Activated T-cell treated with anti-CD3 and anti-CD28 coated beads for 4 hours (primary cell): ENCODE measurements at regions not wholly inside any gene's neighbourhood (a gene's known extent, or its start where the extent isn't known, plus 50 kb on each side); places are given as distances from the start of the nearest gene placed in this dataset.
"Not testable (repeated sequence)": the region's sequence is repeated elsewhere in the genome, so short reads cannot be mapped to it uniquely, and the experiment has no call there.

Experiments
- DNase-seq: peaks from one replicate; pipeline ENCODE4 v3.0.0-alpha.2; 2020

DNA sequence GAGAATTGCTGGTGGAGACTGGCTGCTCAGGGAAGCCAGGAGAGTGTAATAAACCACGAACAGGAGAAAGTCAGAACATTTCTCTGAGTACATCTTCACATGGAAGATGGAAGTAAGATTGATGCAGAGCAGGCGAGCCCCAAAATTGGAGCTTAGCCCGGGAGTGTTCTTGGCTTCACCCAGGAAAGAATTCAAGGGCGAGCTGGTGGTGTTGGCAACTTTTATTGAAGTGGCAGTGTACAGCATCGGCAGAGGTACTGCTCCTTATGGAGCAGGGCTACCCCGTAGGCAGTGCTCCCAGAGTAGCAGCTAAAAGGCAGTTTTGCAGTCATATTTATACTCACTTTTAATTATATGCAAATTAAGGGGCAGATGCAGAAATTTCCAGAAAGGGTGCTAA is 281.4 kb upstream of the MEX3C start:
- DNase-seq = no peak

DNA sequence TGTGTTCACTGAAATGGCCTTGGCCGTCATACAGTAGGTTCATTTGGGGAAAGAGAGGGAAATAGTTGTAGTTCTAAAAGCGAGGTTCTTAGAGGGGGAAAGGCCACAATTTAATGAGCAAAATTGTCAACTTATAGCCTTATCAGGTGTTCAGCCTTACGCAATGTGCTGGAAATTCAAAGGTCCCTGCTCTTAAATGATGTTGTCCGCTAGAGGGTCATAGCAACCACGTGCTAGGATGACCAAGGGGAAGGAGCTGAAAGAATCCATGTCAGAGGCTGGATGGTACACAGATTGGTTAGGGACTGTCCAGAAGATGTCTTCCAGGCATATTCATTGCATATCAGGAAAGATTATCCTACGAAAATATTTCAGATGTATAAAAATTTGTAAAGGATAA is 282.3 kb upstream of the MEX3C start:
- no peak for DNase-seq

DNA sequence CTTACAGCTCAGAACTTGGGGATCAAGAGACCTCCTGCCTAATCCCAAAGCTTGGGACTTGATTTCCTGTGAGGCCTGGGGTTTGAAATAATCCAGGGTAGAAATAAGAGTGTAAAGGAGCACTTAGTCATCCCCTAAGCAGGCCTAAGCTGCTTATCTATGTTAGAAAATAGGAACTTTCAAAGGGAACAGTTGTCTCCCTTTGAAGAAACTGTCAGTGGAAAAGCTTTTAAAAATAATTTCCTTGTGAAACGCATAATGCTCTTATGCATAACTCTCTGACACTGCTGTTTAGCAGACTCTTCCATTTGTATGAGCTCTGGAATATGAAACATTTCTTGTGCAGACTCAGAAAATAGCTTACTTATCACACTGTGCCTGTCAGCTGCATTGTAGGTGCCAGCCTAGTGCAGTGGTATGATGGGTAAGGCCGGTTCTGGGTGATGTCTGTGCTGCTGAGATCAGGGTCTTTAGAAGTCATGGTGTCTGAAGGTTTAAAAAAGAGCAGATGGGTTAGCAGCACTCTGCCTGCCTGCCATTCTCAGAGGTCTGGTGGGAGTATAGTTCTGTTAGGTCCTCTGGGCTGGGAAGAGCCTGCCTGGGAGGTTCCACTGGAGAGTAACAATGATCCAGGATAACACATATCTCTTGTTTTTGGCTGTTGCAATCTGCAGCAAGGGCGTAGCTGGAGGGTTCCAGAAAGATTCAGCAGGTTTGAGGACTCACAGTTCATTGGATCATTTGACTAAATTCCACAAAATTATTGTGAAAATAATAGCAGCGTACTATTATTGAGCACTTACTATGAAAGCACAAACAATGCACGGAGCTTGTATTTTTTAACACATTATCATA is 283.2 kb upstream of the MEX3C start:
- no peak for DNase-seq

DNA sequence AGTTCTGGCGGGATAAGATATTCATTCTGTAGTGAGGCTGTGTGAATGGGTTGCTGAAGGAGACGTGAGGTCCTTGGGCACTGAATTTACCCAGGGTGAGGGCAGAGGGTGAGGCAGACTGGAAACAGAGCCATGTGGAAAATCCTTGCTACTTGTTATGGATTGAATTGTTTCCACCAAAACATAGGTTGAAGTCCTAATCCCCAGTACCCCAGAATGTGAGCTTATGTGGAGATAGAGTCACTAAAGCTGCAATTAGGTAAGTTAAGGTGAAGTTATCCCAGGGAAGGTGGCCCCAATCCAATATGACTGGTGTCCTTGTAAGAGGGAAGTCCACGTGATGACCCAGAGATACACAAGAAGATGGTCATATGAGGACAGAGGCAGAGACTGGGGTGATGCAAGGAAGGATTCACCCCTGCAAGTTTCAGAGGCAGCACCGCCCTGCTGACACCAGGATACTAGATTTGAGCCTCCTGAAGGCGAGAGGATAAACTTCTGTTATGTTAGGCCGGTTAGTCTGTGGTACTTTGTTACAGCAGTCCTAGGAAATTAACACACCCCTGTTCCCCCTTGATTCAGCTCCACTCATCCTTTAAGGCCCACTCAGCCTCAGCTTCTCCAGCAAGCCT is 289.4 kb upstream of the MEX3C start:
- DNase-seq = no peak

DNA sequence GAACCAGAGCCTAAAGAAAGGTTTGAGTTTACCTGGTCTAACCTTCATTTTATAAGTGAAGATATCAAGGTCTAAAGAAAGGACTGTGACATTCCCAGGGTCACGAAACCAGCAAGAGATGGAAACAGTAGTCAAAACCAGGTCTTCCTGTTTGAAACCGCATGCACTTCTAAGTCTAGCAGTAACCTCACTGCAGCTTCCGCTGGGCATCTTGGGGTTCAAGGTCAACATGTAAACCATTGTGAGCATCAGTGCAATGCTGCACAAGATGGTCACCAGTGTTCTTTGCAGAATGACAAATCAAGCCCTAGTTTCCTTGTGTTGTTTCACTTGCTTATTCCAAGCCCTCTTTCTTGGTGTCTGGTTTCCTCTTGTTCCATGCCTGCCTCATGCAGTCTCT is 292.9 kb upstream of the MEX3C start:
- DNase-seq = no peak

DNA sequence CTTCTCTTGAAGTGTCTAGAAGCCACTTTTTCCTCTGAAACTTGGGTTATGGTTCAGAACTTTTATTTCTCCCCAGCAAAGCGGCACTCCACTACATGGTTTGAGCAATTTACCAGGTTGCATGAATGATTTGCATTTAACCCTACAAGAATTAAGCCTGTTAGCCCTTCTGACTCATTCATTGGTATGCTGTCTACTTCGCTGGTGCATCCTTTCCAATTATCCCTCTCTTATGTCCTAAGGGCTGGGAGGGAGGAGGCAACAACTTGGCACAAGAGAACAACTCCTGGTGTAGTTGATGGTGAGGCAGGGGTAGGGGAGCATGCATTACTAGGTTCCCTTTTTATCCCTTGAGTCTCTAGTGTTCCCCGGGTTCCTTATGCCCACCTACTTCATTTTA is 293.4 kb upstream of the MEX3C start:
- no peak for DNase-seq

DNA sequence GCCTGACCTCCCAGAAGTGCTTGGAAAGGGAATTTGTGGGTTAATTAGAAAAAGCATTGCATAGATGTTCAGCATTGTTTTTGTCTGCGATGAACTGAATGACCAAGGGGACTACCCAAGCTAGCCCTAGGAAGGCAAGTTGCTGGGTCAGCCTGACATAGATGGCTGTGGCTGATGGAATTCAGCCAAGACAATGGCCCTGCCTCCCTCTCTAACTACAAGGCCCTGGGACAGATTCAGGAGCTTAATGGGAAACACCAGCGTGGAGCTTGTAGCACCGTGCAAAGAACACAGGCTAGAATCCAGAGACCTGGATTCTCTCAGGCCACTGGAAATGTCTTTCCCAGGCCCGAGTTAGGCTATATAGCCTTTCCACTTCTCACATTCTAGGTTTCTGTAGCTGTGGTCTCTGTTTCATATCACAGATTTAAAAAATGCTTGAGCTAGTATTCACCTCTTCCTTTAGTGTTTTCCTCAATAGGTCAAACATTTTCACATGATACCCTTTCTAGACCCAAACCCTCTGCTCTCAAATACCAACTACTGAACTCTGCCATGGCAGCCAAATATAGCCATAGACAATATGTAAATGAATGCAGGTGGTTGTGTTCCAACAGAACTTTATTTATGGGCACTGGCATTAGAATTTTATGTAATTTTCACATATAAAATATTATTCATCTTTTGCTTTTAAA is 294.3 kb upstream of the MEX3C start:
- DNase-seq = no peak

DNA sequence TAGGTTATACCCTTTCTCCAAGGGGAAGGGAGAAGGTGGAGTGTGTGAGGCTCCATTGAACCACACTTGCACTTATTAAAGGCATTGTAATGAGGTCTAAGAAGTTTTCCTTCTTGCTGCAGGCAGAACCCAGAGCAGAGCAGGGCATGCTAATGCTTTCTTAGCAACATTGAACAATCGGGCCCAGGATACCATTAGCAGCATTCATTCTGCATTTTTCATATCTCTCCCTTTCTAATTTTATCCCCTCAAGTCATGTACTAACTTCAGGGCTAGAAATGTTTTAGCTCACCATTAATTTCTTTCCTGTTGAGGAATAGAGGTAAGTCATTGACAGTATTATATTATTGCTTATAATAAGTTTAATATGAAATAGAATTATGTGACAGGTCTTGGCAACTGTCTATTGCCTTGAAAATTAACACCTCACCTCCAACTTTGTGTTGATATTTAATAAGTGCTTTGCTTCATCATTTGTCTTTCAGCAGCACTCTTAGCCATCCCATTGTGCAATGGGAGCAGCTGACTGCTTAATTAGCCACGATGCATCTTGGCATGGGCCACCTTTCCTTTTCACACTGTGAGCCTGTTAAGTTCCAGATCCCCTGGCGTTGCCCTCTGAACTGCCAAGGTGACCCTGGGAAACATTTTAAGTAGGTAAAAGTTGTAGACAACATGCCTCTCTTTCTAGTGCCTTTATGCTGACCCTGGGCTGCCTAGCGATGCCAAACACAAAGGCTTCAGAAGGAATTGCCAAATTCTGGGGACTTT is 300.8 kb upstream of the MEX3C start:
- DNase-seq = no peak

DNA sequence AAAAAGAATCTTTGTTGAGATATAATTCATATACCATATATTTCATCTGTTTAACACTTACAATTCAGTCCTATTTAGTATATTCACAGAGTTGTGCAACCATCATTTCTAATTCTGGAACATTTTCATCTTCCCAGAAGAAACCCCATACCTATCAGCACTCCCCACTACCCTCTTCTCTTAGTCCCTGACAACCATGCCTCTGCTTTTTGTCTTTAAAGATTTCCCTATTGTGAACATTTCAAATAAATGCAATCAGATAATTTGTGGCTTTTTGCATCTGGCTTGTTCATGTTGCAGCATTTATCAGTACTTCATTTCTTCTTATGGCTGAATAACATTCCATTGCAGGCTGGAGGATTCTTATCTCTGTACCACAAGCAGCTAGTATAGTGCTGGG is 305.9 kb upstream of the MEX3C start:
- DNase-seq = no peak

DNA sequence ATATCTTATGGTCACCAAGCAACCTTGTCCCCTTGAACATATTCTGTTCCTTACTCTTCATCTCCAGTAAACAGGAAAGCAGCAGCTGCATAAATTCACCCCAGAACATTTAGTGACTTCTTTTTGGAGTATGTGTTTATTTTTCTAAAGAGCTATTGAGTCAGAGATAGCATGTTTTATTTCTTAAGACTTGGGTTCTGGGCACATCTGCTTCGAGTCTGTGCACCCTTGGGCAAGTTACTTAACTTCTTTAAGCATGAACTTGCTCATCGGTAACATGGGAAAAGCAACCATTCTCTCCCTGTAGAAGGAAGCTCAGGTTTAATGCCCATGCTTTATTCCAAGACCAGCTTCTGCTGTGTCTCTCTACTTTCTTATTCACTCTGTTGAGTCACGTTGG is 309.3 kb upstream of the MEX3C start:
- no peak for DNase-seq

DNA sequence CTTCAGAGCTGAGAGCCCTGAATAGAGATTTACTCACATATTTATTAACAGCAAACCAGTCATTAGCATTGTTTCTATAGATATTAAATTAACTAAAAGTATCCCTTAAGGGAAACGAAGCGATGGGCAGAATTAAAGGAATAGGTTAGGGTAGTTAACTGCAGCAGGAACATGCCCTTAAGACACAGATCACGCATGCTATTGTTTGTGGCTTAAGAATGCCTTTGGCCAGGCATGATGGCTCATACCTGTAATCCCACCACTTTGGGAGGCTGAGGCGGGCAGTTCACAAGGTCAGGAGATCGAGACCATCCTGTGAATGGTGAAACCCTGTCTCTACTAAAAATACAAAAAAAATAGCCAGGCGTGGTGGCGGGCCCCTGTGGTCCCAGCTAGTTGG is 310.9 kb upstream of the MEX3C start:
- not testable (repeated sequence) for DNase-seq

DNA sequence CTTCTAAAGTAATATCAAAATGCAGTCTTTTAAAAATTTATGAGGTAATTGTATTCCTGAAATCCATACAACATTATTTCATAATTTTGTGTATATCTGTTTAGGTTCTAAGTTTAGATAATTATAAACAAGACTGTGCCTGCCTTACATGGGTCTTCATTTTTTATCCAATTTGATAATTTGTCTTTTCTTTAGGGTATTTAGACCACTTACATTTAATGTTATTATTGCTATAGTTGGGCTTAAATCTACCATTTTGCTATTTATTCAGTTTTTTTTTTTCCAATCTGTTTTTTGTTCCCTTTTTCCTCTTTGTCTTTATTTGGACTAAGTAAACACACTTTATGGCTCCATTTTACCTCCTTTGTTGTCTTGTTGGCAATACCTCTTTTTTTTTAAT is 312.5 kb upstream of the MEX3C start:
- no peak for DNase-seq

DNA sequence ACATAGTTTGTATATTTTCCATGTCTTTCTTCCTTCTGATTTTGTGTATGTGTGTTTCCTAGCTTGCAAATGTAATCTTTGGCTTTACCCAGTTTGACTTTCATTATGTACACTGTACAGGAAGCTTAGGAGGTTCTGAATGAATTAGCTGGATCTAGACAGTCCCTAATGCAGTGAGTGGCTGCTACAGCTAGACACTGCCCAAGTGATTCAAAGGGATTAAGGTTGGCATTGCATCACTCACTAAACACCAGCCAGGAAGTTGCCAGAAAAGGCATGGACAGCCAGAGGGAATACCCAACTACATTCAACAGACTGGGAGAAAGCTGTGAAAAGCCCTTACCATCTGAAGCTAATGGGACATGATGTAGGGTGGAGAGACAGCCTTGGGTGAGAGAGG is 316.0 kb upstream of the MEX3C start:
- no peak for DNase-seq

DNA sequence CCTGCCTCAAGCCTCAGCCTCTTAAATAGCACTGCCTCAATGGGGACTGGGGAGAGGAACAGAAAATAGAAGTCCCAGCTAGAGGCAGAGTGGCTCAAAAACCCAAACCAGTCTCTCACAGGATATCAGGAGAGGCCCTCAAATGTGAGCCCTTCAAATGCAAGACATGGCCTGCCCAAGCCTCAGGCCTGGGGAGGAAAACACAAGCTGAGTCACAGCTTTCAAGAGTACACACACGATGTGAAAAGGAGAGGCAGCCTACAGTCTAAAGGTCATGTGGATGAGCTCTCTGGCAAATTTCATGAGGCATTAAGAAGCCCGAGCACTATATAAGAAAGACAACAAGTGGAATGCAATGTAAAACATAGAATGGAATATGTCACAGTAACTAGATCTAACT is 316.6 kb upstream of the MEX3C start:
- DNase-seq = no peak

DNA sequence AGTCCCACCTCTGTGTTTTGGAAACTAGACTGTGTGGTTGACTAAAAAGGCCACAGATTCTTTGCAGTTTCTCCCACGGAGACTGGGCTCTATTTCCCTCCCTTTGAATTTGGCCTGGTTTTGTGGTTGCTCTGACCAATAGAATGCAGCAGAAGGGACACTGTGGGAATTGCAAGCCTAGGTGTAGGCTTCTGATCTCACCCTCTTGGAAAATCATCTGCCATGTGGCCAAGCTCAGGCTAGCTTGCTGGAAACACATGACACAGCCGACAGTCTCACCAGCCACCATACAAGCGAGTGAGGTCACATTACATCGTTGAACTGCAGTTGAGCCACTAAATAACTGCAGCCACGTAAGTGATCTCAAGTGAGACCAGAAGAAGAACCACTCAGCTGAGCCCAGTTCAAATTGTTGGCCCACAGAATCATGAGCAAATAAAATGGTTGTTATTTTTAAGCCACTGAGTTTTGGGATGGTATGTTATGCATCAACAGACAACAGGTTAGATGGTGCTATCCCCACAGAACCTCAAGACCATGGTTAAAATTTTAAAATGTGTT is 319.1 kb upstream of the MEX3C start:
- no peak for DNase-seq

DNA sequence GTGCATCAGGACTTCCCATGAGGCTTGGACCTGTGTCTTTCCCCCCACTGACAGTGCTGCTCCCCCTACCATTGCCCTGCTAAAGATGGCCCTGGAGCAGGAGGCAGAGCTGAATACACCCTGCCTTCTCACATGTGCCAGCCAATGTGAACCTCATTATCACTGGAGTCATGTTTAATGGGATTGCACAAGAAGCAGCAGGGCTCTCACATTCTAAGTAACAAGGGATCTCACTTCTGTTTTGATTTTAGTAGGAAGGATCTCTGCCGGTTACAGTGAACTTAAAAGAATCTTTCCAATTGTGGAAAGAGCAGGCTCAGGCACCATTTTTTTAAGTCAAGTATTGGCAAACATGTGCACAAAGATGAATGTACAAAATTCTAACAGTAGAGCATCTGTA is 322.1 kb upstream of the MEX3C start:
- DNase-seq = no peak

DNA sequence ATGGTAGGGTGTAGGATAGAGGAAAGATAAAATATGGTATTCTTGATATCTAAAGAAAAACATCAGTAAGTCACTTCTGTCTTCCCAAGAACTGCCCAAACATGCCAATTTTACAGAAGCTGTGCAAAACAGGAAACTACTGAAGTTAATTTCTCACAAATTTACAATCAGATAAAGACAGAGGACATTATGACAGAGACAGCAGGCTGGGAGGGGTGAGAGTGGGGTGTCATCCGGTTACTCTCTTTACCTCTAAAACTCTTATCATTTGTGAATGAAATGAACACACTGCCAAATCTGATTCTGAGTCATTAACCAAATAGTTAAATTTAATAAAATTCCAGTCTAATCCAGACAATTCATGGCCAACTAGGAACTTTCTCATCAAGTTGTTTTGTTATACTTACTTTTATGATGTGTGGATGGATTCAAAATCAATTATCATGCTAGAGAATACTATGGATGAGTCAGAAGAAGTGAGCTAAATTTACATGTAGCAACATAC is 323.2 kb upstream of the MEX3C start:
- no peak for DNase-seq

DNA sequence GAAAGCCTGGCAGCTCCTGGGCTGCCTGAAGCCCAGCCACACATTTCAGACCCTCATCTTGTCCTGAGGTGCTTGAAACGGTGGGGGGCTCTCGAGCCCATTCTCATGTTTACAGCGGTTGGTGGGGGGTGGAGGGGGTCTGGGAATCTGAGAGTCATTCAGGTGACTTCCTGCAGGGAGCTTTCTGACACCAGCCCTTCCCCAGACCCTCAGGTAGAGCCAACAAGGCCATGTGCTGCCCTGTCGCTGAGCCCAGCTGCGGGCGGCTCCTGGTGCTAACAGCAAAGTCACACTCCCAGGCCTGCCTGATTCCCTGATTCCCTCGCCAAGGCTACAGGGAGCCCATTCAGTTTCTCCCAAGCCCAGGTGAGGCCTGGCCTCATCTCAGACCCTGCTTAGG is 324.9 kb upstream of the MEX3C start:
- no peak for DNase-seq

DNA sequence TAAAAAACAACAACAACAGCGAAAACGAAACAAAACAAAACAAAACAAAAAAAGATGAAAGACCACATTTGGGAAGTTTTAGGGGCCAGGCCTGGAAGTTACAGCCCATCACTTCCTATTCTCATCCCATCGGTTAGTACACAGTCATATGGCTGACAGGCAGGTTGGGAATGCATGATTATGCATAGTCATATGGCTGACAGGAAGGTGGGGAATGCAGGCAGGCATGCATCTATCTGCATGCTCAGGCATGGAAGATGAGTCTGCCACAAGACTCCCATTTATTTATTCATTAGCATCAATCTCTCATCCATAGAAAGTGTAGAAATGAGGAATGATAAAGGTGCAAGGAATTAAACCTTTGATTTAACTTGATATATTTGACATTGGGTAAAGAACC is 325.3 kb upstream of the MEX3C start:
- no peak for DNase-seq

DNA sequence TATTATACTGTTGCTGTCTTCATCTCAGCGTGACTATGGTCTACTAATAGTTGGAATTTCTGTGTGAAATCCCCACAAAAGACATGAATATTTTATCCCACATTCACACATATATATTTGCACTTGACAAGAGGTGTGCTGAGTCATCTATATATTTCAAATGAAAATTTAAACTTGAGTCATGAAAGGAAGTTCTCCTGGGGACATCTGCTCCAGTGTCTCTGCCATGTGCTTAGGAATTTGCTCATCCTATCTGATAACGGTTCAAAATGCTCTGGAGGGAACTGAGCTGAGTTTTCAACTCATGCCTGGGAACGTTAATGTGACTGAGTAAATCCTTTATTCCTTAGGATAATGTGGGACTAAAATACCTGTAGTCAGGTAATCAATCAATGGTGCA is 326.2 kb upstream of the MEX3C start:
- DNase-seq = no peak

DNA sequence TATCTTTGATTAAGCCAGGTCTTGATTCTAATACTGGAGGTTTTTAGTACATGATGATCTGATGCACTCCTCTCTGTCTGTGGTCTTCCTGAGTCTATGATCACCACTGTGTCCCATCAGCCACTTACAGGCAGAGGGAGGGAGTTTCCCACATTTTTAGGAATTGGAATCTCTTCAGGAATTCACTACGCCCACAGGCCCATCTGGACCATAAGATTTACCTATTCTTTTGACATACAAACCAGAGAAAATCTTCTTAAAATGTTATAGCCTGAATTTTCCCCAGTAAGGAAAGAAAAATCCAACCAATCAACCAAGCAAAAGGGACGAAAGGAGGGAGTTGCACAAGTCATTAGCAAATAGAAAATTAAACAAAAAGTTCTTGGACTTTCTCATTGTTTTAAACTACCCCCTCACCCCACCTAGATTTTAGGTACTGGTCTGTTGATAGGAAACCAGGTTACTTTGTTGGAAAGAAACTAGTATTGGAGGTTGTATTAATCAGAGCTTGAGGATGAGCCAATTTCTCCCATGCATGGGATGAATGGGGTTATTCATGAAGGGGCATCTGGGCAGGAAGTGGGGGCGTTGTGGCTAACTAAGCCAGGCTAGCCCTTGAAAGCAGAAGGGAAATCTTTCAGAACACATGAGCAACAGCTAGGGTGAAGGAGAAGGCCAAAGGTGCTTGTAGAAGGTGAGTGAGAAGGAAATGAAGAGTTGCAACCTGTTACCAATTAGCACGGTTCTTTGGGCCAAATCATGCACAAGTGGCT is 328.2 kb upstream of the MEX3C start:
- no peak for DNase-seq

DNA sequence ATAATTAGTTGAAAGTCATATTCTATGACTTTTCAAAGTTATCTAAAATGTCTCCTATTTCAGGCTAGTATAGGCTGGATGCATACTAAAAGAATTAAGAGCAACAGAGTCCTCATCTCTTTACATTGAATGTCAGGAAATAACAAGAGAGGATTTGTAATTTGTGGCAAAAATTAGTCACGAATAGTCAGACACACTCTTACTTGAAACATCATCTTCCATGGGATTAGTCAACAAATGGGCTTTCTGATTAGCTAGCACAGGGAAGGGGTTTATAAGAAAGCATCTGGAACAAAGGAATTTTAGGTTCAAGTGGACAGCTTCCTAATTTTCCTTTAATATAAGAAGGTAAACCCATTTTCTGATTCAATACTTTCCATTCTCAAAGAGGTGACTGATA is 330.3 kb upstream of the MEX3C start:
- no peak for DNase-seq
